SK-N-SH (cell line): ENCODE measurements at regions not wholly inside any gene's neighbourhood (a gene's known extent, or its start where the extent isn't known, plus 50 kb on each side); places are given as distances from the start of the nearest gene placed in this dataset.

Experiments
- CTCF ChIA-PET: fragments of 300-600, 350-600 bp; formaldehyde crosslinking; extraction: SDS; loops from one replicate; lab custom pipeline; 2021; lab: Yijun Ruan, JAX
- POLR2A ChIA-PET: fragments of 350-600 bp; sonication (Branson Sonifier 250); formaldehyde crosslinking; extraction: SDS; loops from one replicate; lab custom pipeline; 2020; ENCODE audit warnings: antibody characterized with exemption, inconsistent platforms; lab: Yijun Ruan, JAX
- DNase-seq: peaks from one replicate; pipeline ENCODE4 v3.0.0; 2012
- H2AFZ ChIP-seq: fragments of 200-600 bp; sonication (generic); 2 replicates; pipeline ENCODE4 v1.8.1; 2016; ENCODE audit warnings: antibody characterized with exemption, mild to moderate bottlenecking, low read depth
- H3F3A ChIP-seq: fragments of 200-600 bp; sonication (generic); replicated peaks from 2 replicates; pipeline ENCODE3; 2016; ENCODE audit warnings: antibody characterized with exemption, mild to moderate bottlenecking; ENCODE audit not compliant: insufficient read depth
- H3K27ac ChIP-seq, 2 experiments: fragments of 200-500 bp in 1 of 2; fragments of 200-600 bp in 1 of 2; sonication (Bioruptor generic) in 1 of 2; sonication (generic), shearing (Covaris generic) in 1 of 2; 2 replicates each; pipeline versions ENCODE4 v1.5.1 to v1.6.1; 2014 to 2016; ENCODE audit warnings: low read depth in 2 of 2, inconsistent platforms in 1 of 2, low read length in 1 of 2, mild to moderate bottlenecking in 1 of 2, mixed read lengths in 1 of 2
- H3K27me3 ChIP-seq: fragments of 200-600 bp; sonication (generic), shearing (Covaris generic); 2 replicates; pipeline ENCODE4 v1.6.1; 2016; ENCODE audit warnings: mixed run types; ENCODE audit not compliant: insufficient read depth
- H3K36me3 ChIP-seq, 2 experiments: fragments of 200-500 bp in 1 of 2; fragments of 200-600 bp in 1 of 2; sonication (Bioruptor generic) in 1 of 2; sonication (generic) in 1 of 2; replicated peaks in 1 of 2; 2 replicates each; pipeline versions ENCODE3 to v1.5.1; 2014 to 2016; ENCODE audit warnings: low read length in 1 of 2, mild to moderate bottlenecking in 1 of 2; ENCODE audit not compliant: insufficient read depth in 2 of 2, control insufficient read depth in 1 of 2
- H3K4me1 ChIP-seq, 2 experiments: fragments of 200-500 bp in 1 of 2; fragments of 200-600 bp in 1 of 2; sonication (Bioruptor generic) in 1 of 2; sonication (generic), shearing (Covaris generic) in 1 of 2; 2 replicates each; pipeline versions ENCODE4 v1.5.1 to v1.6.1; 2014 to 2016; ENCODE audit warnings: low read depth in 1 of 2, low read length in 1 of 2, mixed run types in 1 of 2; ENCODE audit not compliant: insufficient read depth in 2 of 2, control insufficient read depth in 1 of 2
- H3K4me2 ChIP-seq: fragments of 200-600 bp; sonication (generic), shearing (Covaris generic); 2 replicates; pipeline ENCODE4 v1.6.1; 2017; ENCODE audit warnings: mixed run types
- H3K4me3 ChIP-seq, 2 experiments: fragments of 200-500 bp in 1 of 2; fragments of 200-600 bp in 1 of 2; sonication (Bioruptor generic) in 1 of 2; sonication (generic), shearing (Covaris generic) in 1 of 2; 2 replicates each; pipeline versions ENCODE4 v1.5.1 to v1.8.1; 2014 to 2016; ENCODE audit warnings: low read depth in 2 of 2, inconsistent platforms in 1 of 2, low read length in 1 of 2, mild to moderate bottlenecking in 1 of 2, mixed read lengths in 1 of 2, moderate library complexity in 1 of 2
- H3K79me2 ChIP-seq: fragments of 200-600 bp; sonication (generic); 2 replicates; pipeline ENCODE4 v1.8.1; 2017; ENCODE audit warnings: mild to moderate bottlenecking; ENCODE audit not compliant: insufficient read depth
- H3K9ac ChIP-seq: fragments of 200-600 bp; sonication (generic); 2 replicates; pipeline ENCODE4 v1.6.1; 2017; ENCODE audit warnings: mixed run types
- H3K9me2 ChIP-seq: fragments of 200-600 bp; sonication (generic); 2 replicates; pipeline ENCODE4 v1.6.1; 2017; ENCODE audit warnings: mixed run types
- H3K9me3 ChIP-seq: fragments of 200-600 bp; sonication (generic); 2 replicates; pipeline ENCODE4 v1.6.1; 2017; ENCODE audit warnings: mixed run types, mild to moderate bottlenecking, moderate library complexity
- H4K20me1 ChIP-seq: fragments of 200-600 bp; sonication (generic); 2 replicates; pipeline ENCODE4 v1.6.1; 2017; ENCODE audit warnings: mild to moderate bottlenecking, mixed run types; ENCODE audit not compliant: insufficient read depth
- ELF1 ChIP-seq: IDR thresholded peaks from 2 replicates; pipeline ENCODE4 v1.4.0; 2012
- EZH2phosphoT487 ChIP-seq: fragments of 200-600 bp; sonication (generic); IDR thresholded peaks from 2 replicates; pipeline ENCODE4 v1.6.1; 2017; ENCODE audit warnings: low read depth, mixed run types, mild to moderate bottlenecking, antibody characterized with exemption, moderate library complexity, borderline replicate concordance
- FOXJ3 ChIP-seq: sonication (generic); formaldehyde crosslinking; IDR thresholded peaks from 2 replicates; pipeline ENCODE4 v1.5.1; 2020; ENCODE audit warnings: mild to moderate bottlenecking, missing genetic modification reagents
- GABPA ChIP-seq: IDR thresholded peaks from 2 replicates; pipeline ENCODE4 v1.4.0; 2012; ENCODE audit warnings: low read depth, mild to moderate bottlenecking
- IRF3 ChIP-seq: fragments of 150-350 bp; IDR thresholded peaks from 2 replicates; pipeline ENCODE4 v1.6.1; 2016; ENCODE audit warnings: mild to moderate bottlenecking, low read depth, low read length
- NFIC ChIP-seq: IDR thresholded peaks from 2 replicates; pipeline ENCODE4 v1.4.0; 2012; ENCODE audit warnings: borderline replicate concordance
- PBX3 ChIP-seq: IDR thresholded peaks from 2 replicates; pipeline ENCODE4; 2012
- POLR2AphosphoS5 ChIP-seq: IDR thresholded peaks from 2 replicates; pipeline ENCODE4 v1.6.1; 2012; ENCODE audit warnings: low read depth, low read length
- RAD21 ChIP-seq: IDR thresholded peaks from 2 replicates; pipeline ENCODE4 v1.6.1; 2012; ENCODE audit warnings: mild to moderate bottlenecking, low read length
- RXRA ChIP-seq: IDR thresholded peaks from 2 replicates; pipeline ENCODE4 v1.4.0; 2012; ENCODE audit warnings: low read depth, mild to moderate bottlenecking, borderline replicate concordance
- SMC3 ChIP-seq: IDR thresholded peaks from 2 replicates; pipeline ENCODE4 v1.6.1; 2012; ENCODE audit warnings: low read depth, low read length, improper control_type of control experiment
- TAF1 ChIP-seq: IDR thresholded peaks from 2 replicates; pipeline ENCODE4 v1.6.1; 2012; ENCODE audit warnings: low read depth, mild to moderate bottlenecking, low read length, moderate library complexity, borderline replicate concordance
- TEAD4 ChIP-seq: IDR thresholded peaks from 2 replicates; pipeline ENCODE4 v1.4.0; 2012; ENCODE audit warnings: mild to moderate bottlenecking, borderline replicate concordance; ENCODE audit not compliant: insufficient read depth
- YY1 ChIP-seq: IDR thresholded peaks from 2 replicates; pipeline ENCODE4 v1.4.0; 2012; ENCODE audit warnings: low read depth, mild to moderate bottlenecking
- ZBTB33 ChIP-seq: IDR thresholded peaks from 2 replicates; pipeline ENCODE4 v1.4.0; 2012; ENCODE audit warnings: low read depth, borderline replicate concordance
- WGBS: methylation state at CpG from one replicate; pipeline ENCODE4 v1.1.6; 2017; ENCODE audit warnings: low lambda C conversion rate; 5-methylcytosine and 5-hydroxymethylcytosine counted together

- Histone ChIP-seq H3K9ac (no peak overlapping the region), H3K36me3 (no peaks in the 10 kb centered on the region), H3K9me3 (no peaks in the 10 kb centered on the region), H3K4me1 (no peaks in the 10 kb centered on the region), H3K4me3 (no peak overlapping the region), H3F3A (no peaks in the 10 kb centered on the region), H3K27ac (no peak overlapping the region), H2AFZ (no peak overlapping the region), H4K20me1 (no peaks in the 10 kb centered on the region), H3K27me3 (no peaks in the 10 kb centered on the region), H3K79me2 (no peaks in the 10 kb centered on the region), H3K4me2 (no peak overlapping the region), H3K9me2 (no peaks in the 10 kb centered on the region)
- ChIA-PET POLR2A (no interaction called here), CTCF (interaction anchor here (1.5 kb wide), 1 partner anchor 777 kb away, joined by 6 read pairs; no protein-coding TSS in a partner anchor)
- DNase-seq = no peak
- WGBS = 6% methylated on average over 3 of the region's 3 CpGs
- no peak for TF ChIP-seq TEAD4
- no peak for TF ChIP-seq ELF1
- TF ChIP-seq ZBTB33 = no peak
- TF ChIP-seq RAD21 = no peak
- TF ChIP-seq PBX3 = no peak
- TF ChIP-seq NFIC = no peak
- TF ChIP-seq EZH2phosphoT487 = no peak
- TF ChIP-seq YY1 = no peak
- no peak for TF ChIP-seq TAF1
- TF ChIP-seq FOXJ3 (CRISPR knock-in tag) = no peak
Observed at GRCh38 chr6:74431873-74432580, 736.0 kb downstream of the CD109 start.

- ChIA-PET CTCF (no interaction called here), POLR2A (no interaction called here)
- Histone ChIP-seq H3K36me3 (no peaks in the 10 kb centered on the region), H4K20me1 (no peaks in the 10 kb centered on the region), H3K27ac (no peak overlapping the region), H3K4me3 (no peak overlapping the region), H3K9me3 (0 out of 2 replicates have a peak, but pooled peaks cover 4% of the 10 kb centered on the region), H2AFZ (no peak overlapping the region), H3K9me2 (no peaks in the 10 kb centered on the region), H3K79me2 (no peaks in the 10 kb centered on the region), H3K9ac (no peak overlapping the region), H3K27me3 (no peaks in the 10 kb centered on the region), H3K4me1 (no peaks in the 10 kb centered on the region), H3F3A (no peaks in the 10 kb centered on the region), H3K4me2 (no peak overlapping the region)
- TF ChIP-seq EZH2phosphoT487 = no peak
- TF ChIP-seq TEAD4 = no peak
- TF ChIP-seq RXRA = no peak
- TF ChIP-seq IRF3 = no peak
- no peak for TF ChIP-seq GABPA
- no peak for TF ChIP-seq PBX3
- no peak for TF ChIP-seq TAF1
- TF ChIP-seq POLR2AphosphoS5 = no peak
- no peak for TF ChIP-seq NFIC
- no peak for TF ChIP-seq SMC3
- WGBS = 0% methylated on average over 1 of the region's 1 CpG
- DNase-seq = no peak
Observed at GRCh38 chr6:74420221-74420620, 724.2 kb downstream of the CD109 start.
